ENCODE measurements at regions not wholly inside any gene's neighbourhood (a gene's known extent, or its start where the extent isn't known, plus 50 kb on each side); places are given as distances from the start of the nearest gene placed in this dataset.

- no peak for TF ChIP-seq CTCF (IDR thresholded peaks at IDR 0.05; ENCODE audit: low read length)
- TF ChIP-seq EZH2 (IDR thresholded peaks at IDR 0.05; ENCODE audit: borderline replicate concordance, low read length): no peak
These were observed 322.2 kb upstream of the SATB1 start for GRCh38 chr3:18747383-18747782.
